GM18508 (cell line): ENCODE measurements at regions not wholly inside any gene's neighbourhood (a gene's known extent, or its start where the extent isn't known, plus 50 kb on each side); places are given as distances from the start of the nearest gene placed in this dataset.

ENCODE experiments used
- ATAC-seq: cut with Tn5 transposase; IDR thresholded peaks from one replicate; pipeline ENCODE4 v1.9.1; 2021; ENCODE audit warnings: moderate number of reproducible peaks; ENCODE audit not compliant: insufficient read depth, unreplicated experiment

DNA sequence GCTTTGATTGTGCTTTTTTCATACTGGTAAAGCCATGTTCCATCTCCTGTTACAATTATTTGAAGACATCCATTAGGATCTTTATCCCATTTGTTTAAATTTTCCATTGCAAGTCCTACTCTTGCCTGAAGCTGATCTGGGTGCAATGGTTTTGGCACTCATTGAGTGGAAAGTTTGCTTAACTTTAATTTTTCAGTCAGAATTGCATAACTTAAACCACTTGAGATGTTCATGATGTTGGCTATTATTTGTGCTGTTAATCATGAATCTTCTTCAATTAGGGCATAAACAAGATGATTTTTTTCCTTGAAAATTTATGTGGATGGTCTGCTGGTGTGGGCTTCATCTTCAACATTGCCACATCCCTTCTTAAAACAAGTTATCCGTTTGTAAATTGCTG lies 180.1 kb downstream of the ST6GAL2 start:
- no peak for ATAC-seq

DNA sequence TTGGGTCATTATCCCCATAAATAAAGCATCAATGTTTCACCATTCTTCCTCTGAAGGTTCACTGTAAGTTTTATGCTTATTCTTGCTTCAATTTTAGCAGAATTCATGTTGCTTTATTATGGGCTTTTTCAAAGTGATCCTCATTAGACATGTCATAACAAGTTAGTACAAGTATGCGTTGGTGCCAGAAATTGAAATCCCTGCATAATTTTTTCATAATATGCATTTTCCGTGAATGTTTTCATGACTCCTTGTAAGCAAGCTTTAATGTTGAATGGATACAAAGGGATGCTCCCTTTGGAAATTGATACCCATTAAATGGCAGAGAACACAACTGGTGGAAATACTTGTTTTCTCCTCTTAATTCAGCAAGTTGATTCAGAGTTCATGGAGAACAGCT lies 179.7 kb downstream of the ST6GAL2 start:
- ATAC-seq = no peak

DNA sequence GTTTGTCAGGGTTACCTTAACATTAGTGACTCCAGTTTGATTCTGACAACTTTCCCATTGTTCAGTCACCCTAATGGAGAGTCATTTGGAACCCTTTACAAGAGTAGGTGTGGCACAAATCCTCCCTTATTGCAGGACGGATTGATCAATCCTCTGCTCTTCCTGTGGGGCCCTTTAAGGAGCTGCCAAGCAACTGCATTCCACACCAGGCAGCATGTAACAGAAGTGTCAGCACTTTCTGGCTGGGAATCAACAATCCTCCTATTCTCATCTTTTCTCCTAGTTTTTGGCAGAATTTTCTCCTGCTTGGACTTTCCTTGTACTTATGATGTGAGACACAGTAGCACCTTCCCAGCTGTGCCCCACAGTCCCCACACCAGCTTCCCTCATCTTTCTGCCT lies 177.8 kb downstream of the ST6GAL2 start:
- no peak for ATAC-seq

DNA sequence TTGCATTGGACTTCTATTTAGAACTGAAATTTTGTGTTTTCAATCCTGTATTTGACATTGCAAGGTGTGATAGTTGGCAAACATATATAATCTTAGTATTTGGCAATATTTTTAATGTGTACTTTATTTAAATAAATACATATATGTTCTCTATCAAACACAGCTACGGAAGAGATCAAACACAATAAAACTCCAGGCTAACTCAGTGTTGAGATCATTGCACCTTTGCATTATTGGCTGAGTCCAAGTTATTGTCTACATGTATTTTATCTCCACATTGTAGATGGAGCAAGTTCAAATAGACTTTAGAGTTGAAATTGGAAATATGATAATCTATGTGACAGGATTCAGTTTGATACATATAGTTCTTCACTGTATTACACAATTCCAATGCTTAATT lies 176.7 kb downstream of the ST6GAL2 start:
- no peak for ATAC-seq

DNA sequence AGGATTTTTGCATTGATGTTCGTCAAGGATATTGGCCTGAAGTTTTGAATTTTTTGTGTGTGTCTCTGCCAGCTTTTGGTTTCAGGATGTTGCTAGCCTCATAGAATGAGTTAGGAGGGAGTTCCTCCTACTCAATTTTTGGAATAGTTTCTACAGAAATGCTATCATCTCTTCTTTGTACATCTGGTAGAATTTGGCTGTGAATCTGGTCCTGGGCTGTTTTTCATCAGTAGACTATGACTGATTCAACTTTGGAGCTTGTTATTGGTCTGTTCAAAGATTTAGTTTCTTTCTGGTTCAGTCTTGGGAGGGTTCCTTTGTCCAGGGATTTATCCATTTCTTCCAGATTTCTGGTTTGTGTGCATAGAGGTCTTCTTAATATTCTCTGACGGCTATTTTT lies 166.7 kb downstream of the ST6GAL2 start:
- no peak for ATAC-seq

DNA sequence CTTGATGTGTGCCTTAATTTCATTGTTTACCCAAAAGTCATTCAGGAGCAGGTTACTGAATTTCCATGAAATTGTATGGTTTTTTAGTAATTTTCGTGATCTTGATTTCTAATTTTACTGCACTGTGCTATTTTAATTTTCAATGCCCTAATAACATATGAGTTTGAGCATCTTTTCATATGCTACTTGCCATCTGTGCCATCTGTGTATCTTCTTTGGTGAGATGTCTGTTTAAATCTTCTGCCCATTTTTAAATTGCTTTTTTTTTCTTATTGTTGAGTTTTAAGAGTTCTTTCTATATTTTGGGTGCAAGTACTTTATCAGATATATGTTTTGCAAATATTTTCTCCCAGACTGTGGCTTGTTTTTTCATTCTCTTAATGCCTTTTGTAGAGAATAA lies 165.9 kb downstream of the ST6GAL2 start:
- no peak for ATAC-seq

DNA sequence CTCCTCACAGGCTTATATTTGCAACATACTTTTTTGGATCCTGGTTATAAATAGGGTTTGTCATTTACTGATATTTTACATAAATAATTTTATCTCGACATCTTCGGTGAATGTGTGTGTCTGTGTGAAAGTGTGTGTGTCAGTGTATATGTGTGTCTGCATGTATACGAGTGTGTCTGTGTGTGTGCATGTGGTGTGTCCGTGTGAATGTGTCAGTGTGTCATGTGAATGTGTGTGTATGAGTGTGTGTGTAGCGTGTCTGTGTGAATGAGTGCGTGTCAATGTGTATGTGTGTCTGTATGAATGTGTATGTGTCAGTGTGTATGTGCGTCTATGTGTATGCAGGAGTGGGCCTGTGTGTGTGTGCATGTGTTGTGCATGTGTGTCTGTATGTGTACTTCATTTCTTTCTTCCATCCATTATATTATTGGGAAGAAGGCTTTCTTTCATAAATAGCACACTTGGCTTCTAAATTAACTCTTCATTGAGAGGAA lies 161.6 kb downstream of the ST6GAL2 start:
- ATAC-seq = no peak

DNA sequence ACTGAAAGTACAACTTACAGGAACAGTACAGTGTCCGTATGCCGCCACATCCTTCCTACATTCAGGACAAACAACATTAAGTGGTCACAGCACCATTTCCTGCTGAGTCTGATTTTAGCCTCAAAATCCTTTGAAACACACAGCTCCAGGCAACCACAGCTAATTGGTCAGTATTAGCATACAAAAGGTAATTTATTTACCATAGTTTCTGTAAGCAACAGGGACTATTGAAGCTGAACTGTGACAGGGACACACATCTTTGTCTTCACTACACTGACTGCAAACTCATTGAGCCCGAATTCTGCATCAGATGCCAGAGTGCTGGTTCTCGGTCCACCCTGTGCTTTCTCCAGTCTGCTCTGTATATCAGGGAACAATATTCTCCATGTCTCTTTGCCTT lies 151.8 kb downstream of the ST6GAL2 start:
- no peak for ATAC-seq

DNA sequence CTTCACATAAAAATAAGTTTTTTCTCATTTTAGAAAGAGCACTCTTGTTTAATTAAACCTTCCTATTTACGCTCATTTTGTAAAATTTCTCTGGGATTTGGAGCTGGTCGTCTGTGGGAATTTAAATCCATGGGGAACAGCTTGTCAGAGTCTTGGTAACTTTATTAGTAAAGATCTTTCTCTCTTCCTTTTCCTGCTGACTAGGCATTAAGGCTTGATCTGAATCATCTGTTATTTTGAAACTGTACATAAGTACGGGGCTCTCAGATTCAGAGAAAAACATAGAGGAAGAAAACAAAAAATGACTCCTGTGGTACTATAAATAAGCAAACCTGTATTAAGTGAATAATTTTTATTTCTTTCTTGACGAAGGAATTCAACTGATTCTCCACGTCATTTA lies 150.2 kb downstream of the ST6GAL2 start:
- no peak for ATAC-seq

DNA sequence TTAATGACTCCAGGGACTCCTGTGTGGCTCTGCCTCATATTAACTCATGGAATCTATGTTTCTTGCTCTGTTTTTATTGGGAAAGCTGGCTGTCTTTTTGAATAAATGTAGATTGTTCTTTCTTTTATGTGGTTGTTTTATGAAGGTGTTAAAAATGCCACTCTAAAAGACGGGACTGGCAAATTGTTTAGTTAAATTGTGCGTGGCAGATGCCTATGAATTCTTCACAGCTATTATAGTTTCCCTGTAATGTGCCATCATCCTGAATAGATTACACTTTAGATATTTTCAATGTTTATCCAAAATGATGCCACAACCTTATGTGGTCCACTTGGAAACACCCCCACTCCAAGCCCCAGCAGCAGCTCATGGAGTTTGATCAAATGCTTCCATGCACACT lies 149.7 kb downstream of the ST6GAL2 start:
- ATAC-seq = no peak

DNA sequence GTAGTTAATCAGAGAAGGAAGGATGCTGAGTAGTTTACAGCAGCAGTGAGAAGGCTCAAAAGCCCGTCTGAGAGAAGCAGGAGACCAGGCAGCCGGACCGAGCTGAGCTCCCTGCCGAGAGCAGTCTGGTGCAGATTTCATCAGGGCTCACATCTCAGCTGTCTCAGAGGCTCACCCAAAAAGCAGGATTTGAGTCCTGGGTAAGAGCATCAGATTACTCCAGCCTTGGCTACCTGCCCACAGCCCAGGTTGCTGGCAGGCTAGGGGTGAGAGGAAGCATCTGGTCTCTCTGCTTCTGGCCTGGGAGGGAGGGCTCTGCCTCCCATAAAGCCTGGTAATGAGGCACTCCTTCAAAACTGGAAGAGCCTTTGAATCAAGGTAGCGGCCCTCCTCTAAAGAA lies 140.5 kb downstream of the ST6GAL2 start:
- ATAC-seq = no peak

DNA sequence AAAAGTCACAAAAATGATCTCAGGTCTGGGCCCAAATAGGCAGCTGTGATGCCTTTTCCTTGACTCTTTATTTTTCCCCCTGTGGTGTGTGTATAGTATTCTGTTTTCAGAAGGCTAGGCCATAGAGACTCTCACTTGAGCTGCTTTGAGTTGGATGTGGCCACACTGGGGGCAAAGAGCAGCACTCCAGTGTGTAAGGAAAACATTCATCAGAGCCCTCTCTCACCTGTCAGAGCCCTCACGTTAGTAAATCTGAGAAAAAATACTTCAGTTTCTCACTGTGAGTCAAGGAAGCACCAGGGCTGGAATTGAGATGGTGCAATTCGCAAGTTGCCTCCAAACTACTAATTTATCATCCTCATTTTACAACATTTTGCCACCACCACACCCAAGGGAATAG lies 136.1 kb downstream of the ST6GAL2 start:
- no peak for ATAC-seq
